Panc1 (cell line): ENCODE measurements at regions not wholly inside any gene's neighbourhood (a gene's known extent, or its start where the extent isn't known, plus 50 kb on each side); places are given as distances from the start of the nearest gene placed in this dataset.

Experiments
- ATAC-seq: fragments of 200-7000 bp; cut with Tn5 transposase; 2 replicates; pipeline ENCODE4 v1.9.1; 2020; ENCODE audit warnings: mild to moderate bottlenecking, moderate library complexity
- BruUV-seq: library from RNA; stranded (reverse); fragments of 400-500 nt; replicated peaks from 2 replicates; lab custom pipeline; 2021; lab: Mats Ljungman, UMichigan
- CTCF ChIA-PET: fragments of 300-600 bp; sonication (Branson Sonifier 250); formaldehyde crosslinking; loops from one replicate; lab custom pipeline; 2022; ENCODE audit warnings: antibody characterized with exemption; lab: Charles Lee
- POLR2A ChIA-PET: fragments of 300-600 bp; sonication (Branson Sonifier 250); formaldehyde crosslinking; loops from one replicate; lab custom pipeline; 2022; ENCODE audit warnings: antibody characterized with exemption; lab: Charles Lee
- DNase-seq: peaks from one replicate; pipeline ENCODE4 v3.0.0-alpha.2; 2010; ENCODE audit warnings: low read depth, low spot score
- H3K27ac ChIP-seq: 2 replicates; pipeline ENCODE4 v1.5.1; 2011; ENCODE audit warnings: mild to moderate bottlenecking, low read length, inconsistent platforms
- H3K27me3 ChIP-seq: fragments of 200-500 bp; sonication (Bioruptor generic); 2 replicates; pipeline ENCODE4 v1.6.0; 2014; ENCODE audit warnings: low read length, inconsistent platforms; ENCODE audit not compliant: control insufficient read depth, insufficient read depth
- H3K36me3 ChIP-seq: fragments of 200-500 bp; sonication (Bioruptor generic); 2 replicates; pipeline ENCODE4 v1.5.1; 2014; ENCODE audit warnings: inconsistent platforms, mild to moderate bottlenecking, low read length, moderate library complexity; ENCODE audit not compliant: control insufficient read depth, insufficient read depth
- H3K4me1 ChIP-seq: 2 replicates; pipeline ENCODE4 v1.5.1; 2011; ENCODE audit warnings: inconsistent platforms, mild to moderate bottlenecking, low read length, moderate library complexity; ENCODE audit not compliant: control insufficient read depth, insufficient read depth
- H3K4me3 ChIP-seq, 2 experiments: 2 replicates each; pipeline ENCODE4 v1.5.1; 2011 to 2012; ENCODE audit warnings: low read depth in 2 of 2, low read length in 2 of 2, mild to moderate bottlenecking in 2 of 2, inconsistent platforms in 1 of 2, moderate library complexity in 1 of 2
- H3K9me3 ChIP-seq: fragments of 200-500 bp; sonication (Bioruptor generic); 2 replicates; pipeline ENCODE4 v1.5.1; 2014; ENCODE audit warnings: low read depth, mild to moderate bottlenecking, inconsistent platforms, low read length, moderate library complexity; ENCODE audit not compliant: control insufficient read depth, insufficient read depth
- POLR2AphosphoS5 ChIP-seq: IDR thresholded peaks from 2 replicates; pipeline ENCODE4 v1.6.1; 2012; ENCODE audit warnings: mild to moderate bottlenecking, low read depth, low read length, moderate library complexity
- SIN3A ChIP-seq: IDR thresholded peaks from 2 replicates; pipeline ENCODE4 v1.6.1; 2012; ENCODE audit warnings: low read depth, mild to moderate bottlenecking, low read length, moderate library complexity, borderline replicate concordance; ENCODE audit not compliant: insufficient read depth
- TCF7L2 ChIP-seq: IDR thresholded peaks from 2 replicates; pipeline ENCODE4 v1.6.1; 2011; ENCODE audit warnings: mild to moderate bottlenecking, low read depth, low read length, inconsistent platforms
- in situ Hi-C: cut with HindIII; loops from 2 replicates; pipeline ENCODE4 v1.10.0; 2016; ENCODE audit warnings: low sequenced_read_pairs, low pct_unique_long_range_greater_than_20kb
- intact Hi-C: fragments of 100-400 bp; cut with micrococcal nuclease; formaldehyde crosslinking; loops from one replicate; pipeline ENCODE4 v1.10.0; 2022; ENCODE audit not compliant: unreplicated experiment
- TF ChIP-seq, protein P1 (sequence below): fragments of 450-650 bp; IDR thresholded peaks from 2 replicates; pipeline ENCODE4 v1.5.1; 2017; ENCODE audit warnings: mild to moderate bottlenecking
- TF ChIP-seq, protein P2 (sequence below), 2 experiments: IDR thresholded peaks; 2 replicates each; pipeline ENCODE4 v1.6.1; 2011 to 2012; ENCODE audit warnings: low read depth in 2 of 2, control low read depth in 1 of 2, low read length in 1 of 2, mild to moderate bottlenecking in 1 of 2, moderate library complexity in 1 of 2; ENCODE audit not compliant: insufficient read depth in 1 of 2

DNA sequence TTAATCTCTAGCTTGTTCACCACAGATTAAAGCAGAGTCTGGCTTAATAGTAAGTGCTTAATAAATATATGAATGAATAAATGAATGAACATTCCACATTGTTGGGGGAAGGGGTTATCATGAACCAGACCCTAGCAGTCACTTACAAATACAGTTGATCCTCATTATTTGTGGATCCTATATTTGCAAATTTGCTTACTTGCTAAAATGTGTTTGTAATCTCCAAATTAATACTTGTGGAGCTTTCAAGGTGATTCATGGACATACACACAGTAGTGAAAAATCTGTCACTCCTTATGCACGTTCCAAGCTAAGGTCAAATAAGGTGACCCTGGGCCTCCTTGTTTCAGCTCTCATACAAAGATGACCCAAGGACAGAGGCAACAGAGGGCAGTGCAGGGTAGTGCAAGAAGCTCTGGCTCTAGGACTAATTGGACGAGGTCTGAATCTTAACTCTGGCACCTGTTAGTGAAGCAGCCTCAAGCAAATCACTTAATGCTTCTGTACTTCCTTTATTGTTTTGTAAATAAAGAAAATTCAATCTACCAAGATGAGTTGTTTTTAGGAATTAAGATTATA, 112.8 kb upstream of the C2CD4B start:
- peaks cover 15% of the 10 kb centered on the region; the same call in 1 of the 2 replicates for H3K27me3 ChIP-seq
- intact Hi-C loops (no loop called here), in situ Hi-C loops (no loop called here)
- no peaks in the 10 kb centered on the region for H3K9me3 ChIP-seq
- DNase-seq (no peak), ATAC-seq (no peak)
- H3K36me3 ChIP-seq, result no peaks in the 10 kb centered on the region
- TF ChIP-seq TCF7L2, result no peak
- TF ChIP-seq, protein P1, sequence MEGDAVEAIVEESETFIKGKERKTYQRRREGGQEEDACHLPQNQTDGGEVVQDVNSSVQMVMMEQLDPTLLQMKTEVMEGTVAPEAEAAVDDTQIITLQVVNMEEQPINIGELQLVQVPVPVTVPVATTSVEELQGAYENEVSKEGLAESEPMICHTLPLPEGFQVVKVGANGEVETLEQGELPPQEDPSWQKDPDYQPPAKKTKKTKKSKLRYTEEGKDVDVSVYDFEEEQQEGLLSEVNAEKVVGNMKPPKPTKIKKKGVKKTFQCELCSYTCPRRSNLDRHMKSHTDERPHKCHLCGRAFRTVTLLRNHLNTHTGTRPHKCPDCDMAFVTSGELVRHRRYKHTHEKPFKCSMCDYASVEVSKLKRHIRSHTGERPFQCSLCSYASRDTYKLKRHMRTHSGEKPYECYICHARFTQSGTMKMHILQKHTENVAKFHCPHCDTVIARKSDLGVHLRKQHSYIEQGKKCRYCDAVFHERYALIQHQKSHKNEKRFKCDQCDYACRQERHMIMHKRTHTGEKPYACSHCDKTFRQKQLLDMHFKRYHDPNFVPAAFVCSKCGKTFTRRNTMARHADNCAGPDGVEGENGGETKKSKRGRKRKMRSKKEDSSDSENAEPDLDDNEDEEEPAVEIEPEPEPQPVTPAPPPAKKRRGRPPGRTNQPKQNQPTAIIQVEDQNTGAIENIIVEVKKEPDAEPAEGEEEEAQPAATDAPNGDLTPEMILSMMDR, result no peak
- TF ChIP-seq, protein P2, sequence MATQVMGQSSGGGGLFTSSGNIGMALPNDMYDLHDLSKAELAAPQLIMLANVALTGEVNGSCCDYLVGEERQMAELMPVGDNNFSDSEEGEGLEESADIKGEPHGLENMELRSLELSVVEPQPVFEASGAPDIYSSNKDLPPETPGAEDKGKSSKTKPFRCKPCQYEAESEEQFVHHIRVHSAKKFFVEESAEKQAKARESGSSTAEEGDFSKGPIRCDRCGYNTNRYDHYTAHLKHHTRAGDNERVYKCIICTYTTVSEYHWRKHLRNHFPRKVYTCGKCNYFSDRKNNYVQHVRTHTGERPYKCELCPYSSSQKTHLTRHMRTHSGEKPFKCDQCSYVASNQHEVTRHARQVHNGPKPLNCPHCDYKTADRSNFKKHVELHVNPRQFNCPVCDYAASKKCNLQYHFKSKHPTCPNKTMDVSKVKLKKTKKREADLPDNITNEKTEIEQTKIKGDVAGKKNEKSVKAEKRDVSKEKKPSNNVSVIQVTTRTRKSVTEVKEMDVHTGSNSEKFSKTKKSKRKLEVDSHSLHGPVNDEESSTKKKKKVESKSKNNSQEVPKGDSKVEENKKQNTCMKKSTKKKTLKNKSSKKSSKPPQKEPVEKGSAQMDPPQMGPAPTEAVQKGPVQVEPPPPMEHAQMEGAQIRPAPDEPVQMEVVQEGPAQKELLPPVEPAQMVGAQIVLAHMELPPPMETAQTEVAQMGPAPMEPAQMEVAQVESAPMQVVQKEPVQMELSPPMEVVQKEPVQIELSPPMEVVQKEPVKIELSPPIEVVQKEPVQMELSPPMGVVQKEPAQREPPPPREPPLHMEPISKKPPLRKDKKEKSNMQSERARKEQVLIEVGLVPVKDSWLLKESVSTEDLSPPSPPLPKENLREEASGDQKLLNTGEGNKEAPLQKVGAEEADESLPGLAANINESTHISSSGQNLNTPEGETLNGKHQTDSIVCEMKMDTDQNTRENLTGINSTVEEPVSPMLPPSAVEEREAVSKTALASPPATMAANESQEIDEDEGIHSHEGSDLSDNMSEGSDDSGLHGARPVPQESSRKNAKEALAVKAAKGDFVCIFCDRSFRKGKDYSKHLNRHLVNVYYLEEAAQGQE (IDR thresholded peaks at IDR 0.05; ENCODE audit: insufficient read depth in 1 of 2, low read depth in 2 of 2, low read length in 1 of 2), result no peak
- no peak for TF ChIP-seq SIN3A
- TF ChIP-seq POLR2AphosphoS5, result no peak
- CTCF ChIA-PET, result no interaction called here
- no peak overlapping the region for H3K4me3 ChIP-seq
- no peaks in the 10 kb centered on the region for H3K4me1 ChIP-seq
- POLR2A ChIA-PET, result interaction anchor here (0.6 kb wide), 1 partner anchor 1613 kb away, joined by 3 read pairs; no protein-coding TSS in a partner anchor
- BruUV-seq, result no TSS peak
- H3K27ac ChIP-seq, result no peak overlapping the region

DNA sequence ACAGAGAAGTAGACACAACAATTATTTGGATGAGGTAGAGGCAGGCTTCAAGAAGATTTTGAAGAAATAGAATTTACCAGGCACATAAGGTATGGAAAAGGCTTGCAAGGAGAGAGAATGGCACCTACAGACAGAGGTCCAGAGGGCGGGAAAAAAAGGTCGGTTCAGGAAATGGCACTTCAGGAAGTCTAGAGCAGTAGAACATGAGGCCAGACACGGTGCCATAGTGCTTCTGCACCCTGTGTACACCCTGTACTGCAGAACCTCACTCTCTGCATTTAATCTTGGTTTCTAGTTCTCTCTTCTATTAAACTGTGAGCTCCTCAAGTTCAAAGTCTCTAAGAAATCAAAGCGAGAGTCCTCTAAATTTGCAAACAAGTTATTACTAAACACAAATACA, 113.4 kb upstream of the C2CD4B start:
- DNase-seq (no peak), ATAC-seq (no peak)
- ChIA-PET POLR2A (interaction anchor here (0.6 kb wide), 1 partner anchor 1614 kb away, joined by 3 read pairs; no protein-coding TSS in a partner anchor), CTCF (no interaction called here)
- intact Hi-C loops, result no loop called here
- Histone ChIP-seq H3K9me3 (no peaks in the 10 kb centered on the region), H3K4me3 (no peak overlapping the region), H3K36me3 (no peaks in the 10 kb centered on the region), H3K4me1 (no peaks in the 10 kb centered on the region), H3K27ac (no peak overlapping the region), H3K27me3 (peaks cover 15% of the 10 kb centered on the region; the same call in 1 of the 2 replicates)
- TF ChIP-seq, protein P1, result no peak
- TF ChIP-seq, protein P2 (IDR thresholded peaks at IDR 0.05; ENCODE audit: insufficient read depth in 1 of 2, low read depth in 2 of 2, low read length in 1 of 2), result no peak
- TF ChIP-seq TCF7L2, result no peak
- TF ChIP-seq SIN3A, result no peak
- no peak for TF ChIP-seq POLR2AphosphoS5
- in situ Hi-C loops, result no loop called here
- no TSS peak for BruUV-seq
